GM12873 (cell line): ENCODE measurements at regions not wholly inside any gene's neighbourhood (a gene's known extent, or its start where the extent isn't known, plus 50 kb on each side); places are given as distances from the start of the nearest gene placed in this dataset.

ENCODE experiments used
- TF ChIP-seq, protein P1 (sequence below): IDR thresholded peaks from 2 replicates; pipeline ENCODE4 v1.5.1; 2012; ENCODE audit warnings: low read depth, mild to moderate bottlenecking, moderate library complexity, low read length, control low read depth; ENCODE audit not compliant: insufficient read depth; ENCODE audit errors: missing control alignments

DNA sequence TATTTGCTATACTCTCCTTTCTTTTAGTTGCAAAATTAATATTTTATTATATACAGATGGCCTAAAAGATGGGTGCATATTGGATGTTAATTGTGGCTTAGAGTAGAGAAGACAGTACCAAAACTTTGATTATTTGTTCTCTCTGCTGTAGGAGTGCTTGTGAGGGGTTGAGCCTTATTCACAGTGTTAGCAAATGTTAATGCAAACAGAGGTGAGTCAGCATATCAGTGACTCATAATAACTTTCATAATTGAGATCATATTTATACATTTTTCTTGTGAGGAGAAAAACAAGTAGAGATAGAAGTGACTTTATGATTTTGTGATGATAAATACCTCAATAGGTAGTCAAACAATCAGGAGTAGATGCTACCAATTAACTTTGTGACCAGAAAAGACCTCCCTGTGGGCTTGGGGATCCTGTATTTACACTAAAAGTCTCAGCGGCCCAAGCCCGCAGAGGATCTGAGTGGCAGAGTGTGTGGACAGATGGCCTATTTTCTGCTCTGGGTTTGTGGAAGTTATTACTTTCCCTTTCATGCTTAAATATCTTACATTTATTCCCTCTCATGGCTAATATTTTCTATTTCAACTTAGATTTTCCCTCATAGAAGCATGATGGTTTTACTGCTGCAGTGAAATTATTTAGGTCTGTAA lies 226.5 kb downstream of the TAF11L14 start:
- TF ChIP-seq, protein P1, sequence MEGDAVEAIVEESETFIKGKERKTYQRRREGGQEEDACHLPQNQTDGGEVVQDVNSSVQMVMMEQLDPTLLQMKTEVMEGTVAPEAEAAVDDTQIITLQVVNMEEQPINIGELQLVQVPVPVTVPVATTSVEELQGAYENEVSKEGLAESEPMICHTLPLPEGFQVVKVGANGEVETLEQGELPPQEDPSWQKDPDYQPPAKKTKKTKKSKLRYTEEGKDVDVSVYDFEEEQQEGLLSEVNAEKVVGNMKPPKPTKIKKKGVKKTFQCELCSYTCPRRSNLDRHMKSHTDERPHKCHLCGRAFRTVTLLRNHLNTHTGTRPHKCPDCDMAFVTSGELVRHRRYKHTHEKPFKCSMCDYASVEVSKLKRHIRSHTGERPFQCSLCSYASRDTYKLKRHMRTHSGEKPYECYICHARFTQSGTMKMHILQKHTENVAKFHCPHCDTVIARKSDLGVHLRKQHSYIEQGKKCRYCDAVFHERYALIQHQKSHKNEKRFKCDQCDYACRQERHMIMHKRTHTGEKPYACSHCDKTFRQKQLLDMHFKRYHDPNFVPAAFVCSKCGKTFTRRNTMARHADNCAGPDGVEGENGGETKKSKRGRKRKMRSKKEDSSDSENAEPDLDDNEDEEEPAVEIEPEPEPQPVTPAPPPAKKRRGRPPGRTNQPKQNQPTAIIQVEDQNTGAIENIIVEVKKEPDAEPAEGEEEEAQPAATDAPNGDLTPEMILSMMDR: no peak

DNA sequence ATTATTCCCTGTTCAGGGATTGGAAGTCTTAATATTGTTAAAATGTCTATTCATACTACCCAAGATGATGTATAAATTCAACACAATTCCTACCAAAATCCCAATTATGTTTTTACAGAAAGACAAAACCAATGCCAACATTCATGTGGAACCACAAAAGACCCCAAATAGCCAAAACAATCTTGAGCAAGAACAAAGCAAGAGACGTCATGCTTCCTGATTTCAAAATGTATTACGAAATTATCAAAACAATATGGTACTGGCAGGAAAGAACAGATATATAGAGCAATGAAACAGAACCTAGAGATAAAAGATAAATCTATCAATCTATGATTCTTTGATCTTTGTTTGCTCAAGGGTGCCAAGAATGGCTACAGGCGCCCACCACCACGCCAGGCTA lies 237.9 kb downstream of the TAF11L14 start:
- TF ChIP-seq, protein P1: no peak

DNA sequence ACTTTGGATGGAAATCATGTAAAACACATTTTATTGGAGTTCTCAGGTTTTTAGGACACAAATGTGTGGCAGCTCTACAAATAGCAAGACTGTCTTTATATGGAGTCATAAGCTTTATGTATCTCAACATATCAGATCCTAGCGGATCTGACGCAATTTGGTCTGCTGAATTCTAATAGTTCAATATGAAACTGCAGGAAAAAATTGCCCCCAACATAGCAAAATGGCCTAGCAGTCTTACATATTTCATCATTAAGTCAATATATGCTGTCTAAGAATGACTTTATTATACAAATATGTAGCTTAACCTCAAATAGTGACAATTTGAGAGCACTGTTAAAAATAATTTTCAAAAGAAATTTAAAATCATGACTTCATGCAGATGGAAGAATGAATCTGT lies 244.3 kb downstream of the TAF11L14 start:
- TF ChIP-seq, protein P1: no peak

DNA sequence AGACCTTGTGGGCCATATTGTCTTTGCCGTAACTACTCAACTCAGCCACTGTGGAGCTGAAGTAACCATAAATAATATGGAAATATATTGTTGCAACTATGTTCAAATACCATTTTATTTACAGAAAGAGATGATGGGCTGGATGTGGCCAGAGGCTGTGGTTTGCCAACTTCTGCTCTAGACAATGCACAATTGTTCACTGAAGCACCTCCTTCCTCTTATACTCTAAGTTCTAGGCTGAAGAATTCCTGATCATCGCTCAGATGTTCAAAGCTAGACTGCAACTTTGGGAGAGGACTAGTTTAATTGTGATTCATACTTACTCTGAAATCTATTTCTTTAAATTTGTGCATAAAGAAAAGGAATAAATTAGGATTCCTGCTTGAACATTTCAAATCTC lies 245.0 kb downstream of the TAF11L14 start:
- TF ChIP-seq, protein P1: no peak

DNA sequence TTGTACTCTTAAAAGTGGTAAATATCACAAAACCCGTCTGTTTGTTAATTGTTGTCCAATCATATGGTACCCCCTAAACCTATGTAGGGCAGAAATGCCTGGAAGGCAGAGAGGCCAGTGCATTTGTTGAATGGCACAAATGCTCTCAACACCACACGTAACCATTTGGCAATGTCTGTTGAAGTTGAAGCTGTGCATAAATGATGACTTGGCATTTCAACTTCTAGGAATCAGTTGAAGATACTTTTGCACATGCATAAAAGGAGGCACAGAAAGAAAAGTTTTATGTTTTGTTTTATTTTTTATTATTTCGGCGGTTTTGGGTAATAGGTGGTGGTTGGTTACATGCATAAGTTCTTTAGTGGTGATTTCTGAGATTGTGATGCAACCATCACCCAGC lies 246.6 kb downstream of the TAF11L14 start:
- TF ChIP-seq, protein P1: no peak

DNA sequence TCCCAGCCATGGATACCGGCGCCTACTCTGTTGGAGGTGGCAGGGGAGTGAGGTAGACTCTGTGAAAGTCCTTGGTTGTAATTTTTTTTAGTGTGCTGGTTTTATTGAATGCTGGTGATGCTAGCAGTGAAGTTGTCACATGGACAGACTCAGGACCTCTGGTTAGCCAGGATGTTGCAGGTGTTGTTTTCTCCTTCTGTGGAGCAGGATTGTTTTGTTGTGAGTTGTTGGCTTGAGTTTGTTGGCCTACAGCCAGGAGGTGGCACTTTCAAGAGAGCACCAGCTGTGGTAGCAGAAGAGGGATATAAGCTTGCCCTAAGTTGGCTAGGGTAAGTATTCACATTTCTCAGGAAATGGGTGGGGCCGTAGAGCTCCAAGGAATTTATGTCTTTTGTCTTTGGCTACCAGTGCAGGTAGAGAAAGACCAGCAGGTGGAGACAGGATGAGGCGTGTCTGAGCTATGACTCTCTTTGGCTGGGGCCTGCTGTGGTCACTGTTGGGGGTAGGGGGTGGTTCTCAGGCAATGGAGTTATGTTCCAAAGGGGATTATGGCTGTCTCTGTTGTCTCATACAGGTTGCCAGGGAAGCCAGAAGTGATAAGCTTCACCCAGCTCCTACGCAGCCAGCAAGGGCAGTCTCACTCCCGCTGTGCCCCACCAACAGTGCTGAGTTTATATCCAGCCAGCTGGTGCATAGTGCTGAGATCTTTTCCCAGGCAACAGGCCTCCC lies 248.7 kb downstream of the TAF11L14 start:
- TF ChIP-seq, protein P1: no peak

DNA sequence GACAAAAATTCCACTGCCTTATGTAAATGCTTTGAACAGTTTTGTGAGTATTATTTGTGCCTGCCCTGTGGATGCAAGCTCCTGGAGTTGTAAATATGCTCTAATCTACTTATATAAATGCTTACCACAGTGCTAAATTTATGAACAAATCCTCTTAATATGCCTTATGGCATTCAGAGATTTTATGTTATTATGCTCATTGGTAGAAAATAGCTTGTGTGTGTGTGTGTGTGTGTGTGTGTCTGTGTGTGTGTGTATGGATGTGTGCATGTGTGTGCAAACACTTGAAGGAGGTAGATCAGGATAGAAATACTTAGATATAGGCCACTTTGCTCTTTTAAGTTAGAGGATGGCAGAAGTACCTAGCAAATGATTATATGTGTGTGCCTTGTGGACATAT lies 253.9 kb downstream of the TAF11L14 start:
- TF ChIP-seq, protein P1: no peak
